ENCODE measurements at regions not wholly inside any gene's neighbourhood (a gene's known extent, or its start where the extent isn't known, plus 50 kb on each side); places are given as distances from the start of the nearest gene placed in this dataset.

DNA sequence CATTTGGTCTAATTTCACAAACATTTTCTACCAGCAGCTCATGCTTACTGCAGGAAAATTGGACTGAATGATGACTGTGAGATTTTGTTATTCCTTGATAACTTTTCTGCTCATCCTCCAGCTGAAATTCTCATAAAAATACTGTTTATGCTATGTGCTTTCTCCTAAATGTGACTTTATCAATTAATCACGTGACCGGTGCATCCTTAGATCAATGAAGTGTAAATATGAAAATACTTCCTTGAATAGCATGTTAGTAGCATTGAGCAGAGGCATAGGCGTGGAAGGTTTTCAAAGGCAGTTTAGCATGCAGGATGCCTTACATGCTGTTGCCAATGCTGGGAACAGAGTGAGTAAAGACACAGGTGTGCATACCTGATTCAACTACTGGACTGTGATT lies 1002.5 kb downstream of the CBLN2 start:
- intact Hi-C loops (cut with DNase I) = no loop called here
- Histone ChIP-seq H3K36me3 (no peaks in the 10 kb centered on the region), H3K4me3 (no peak overlapping the region), H3K9me3 (no peaks in the 10 kb centered on the region), H3K4me1 (no peaks in the 10 kb centered on the region), H3K27me3 (no peaks in the 10 kb centered on the region), H3K27ac (no peak overlapping the region)
- no peak for TF ChIP-seq POLR2A (IDR thresholded peaks at IDR 0.05)
- TF ChIP-seq, protein P1, sequence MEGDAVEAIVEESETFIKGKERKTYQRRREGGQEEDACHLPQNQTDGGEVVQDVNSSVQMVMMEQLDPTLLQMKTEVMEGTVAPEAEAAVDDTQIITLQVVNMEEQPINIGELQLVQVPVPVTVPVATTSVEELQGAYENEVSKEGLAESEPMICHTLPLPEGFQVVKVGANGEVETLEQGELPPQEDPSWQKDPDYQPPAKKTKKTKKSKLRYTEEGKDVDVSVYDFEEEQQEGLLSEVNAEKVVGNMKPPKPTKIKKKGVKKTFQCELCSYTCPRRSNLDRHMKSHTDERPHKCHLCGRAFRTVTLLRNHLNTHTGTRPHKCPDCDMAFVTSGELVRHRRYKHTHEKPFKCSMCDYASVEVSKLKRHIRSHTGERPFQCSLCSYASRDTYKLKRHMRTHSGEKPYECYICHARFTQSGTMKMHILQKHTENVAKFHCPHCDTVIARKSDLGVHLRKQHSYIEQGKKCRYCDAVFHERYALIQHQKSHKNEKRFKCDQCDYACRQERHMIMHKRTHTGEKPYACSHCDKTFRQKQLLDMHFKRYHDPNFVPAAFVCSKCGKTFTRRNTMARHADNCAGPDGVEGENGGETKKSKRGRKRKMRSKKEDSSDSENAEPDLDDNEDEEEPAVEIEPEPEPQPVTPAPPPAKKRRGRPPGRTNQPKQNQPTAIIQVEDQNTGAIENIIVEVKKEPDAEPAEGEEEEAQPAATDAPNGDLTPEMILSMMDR (IDR thresholded peaks at IDR 0.05) = no peak
- ATAC-seq (no peak), DNase-seq (no peak)
- 57% methylated on average over 3 of the region's 3 CpGs for WGBS (ENCODE audit: insufficient coverage, low coverage, low lambda C conversion rate, missing lambda C conversion rate)

DNA sequence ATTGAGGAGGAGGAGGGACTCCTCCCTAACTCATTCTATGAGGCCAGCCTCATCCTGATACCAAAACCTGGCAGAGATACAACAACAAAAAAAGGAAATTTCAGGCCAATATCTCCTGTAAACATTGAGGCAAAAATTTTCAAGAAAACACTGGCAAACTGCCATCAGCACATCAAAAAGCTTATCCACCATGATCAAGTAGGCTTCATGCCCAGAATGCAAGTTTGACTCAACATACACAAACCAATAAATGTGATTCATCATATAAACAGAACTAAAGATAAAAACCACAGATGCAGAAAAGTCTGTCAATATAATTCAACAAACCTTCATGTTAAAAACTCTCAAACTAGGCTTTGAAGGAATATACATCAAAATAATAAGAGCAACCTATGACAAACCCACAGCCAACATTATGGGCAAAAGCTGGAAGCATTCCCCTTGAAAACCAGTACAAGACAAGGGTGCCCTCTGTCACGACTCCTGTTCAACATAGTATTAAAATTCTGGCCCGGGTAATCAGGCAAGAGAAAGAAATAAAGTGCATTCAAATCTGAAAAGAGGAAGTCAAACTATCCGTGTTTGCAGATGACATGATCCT lies 1014.3 kb downstream of the CBLN2 start:
- Histone ChIP-seq H3K27me3 (no peaks in the 10 kb centered on the region), H3K27ac (no peak overlapping the region), H3K4me1 (no peaks in the 10 kb centered on the region), H3K4me3 (no peak overlapping the region), H3K36me3 (no peaks in the 10 kb centered on the region), H3K9me3 (no peaks in the 10 kb centered on the region)
- WGBS (ENCODE audit: insufficient coverage, low coverage, low lambda C conversion rate, missing lambda C conversion rate) = 15% methylated on average over 2 of the region's 3 CpGs
- intact Hi-C loops (cut with DNase I) = no loop called here
- TF ChIP-seq POLR2A (IDR thresholded peaks at IDR 0.05) = no peak
- TF ChIP-seq, protein P1 (IDR thresholded peaks at IDR 0.05) = no peak
- no peak for ATAC-seq
- no peak for DNase-seq

DNA sequence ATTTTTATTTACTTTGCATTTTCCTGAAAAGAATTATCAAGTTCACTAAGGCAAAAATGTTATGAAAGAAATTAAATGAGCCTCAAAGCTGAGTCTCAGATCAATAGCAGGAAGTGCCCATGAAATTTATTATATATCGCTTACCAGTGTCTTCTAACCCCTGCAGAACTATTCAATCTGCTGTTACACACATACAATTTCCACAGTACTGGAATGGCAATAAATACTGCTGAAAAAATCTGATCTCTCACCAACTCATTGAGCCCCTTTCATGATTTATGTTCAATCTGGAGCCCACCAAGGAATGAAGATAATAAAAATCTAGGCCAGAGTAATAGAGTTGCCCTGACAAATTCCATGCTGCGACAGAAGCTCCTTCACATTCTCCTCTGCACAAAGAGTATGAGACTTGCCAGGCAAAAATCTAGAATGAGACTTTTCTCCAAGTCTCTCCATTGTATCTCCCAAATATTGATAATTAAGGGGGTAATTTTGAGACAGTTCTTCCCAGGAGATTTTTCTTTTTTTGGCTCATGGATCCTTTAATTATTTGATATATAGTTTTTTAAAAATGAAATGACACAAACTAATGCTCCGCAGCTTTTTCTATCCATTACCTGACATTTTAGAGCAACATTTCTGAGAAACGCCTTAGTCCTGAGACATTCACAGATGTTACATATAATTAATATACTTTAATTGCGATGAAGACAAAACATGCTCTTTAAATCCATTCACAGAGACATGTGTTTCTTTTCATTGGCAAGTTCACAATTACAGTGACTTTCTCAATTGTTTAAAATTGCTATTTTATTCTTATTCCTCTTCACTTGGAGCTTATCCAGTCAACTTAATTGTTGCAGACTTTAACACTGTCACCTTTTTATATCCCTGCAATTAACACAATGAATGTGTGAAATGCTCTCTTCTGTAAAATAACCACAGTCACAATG lies 1020.4 kb downstream of the CBLN2 start:
- H3K27ac ChIP-seq = no peak overlapping the region
- intact Hi-C loops (cut with DNase I) = no loop called here
- no peak for ATAC-seq
- H3K4me1 ChIP-seq = no peaks in the 10 kb centered on the region
- no peak for TF ChIP-seq POLR2A (IDR thresholded peaks at IDR 0.05)
- TF ChIP-seq, protein P1 (IDR thresholded peaks at IDR 0.05) = no peak
- DNase-seq = no peak
- H3K9me3 ChIP-seq = no peaks in the 10 kb centered on the region
- no peaks in the 10 kb centered on the region for H3K36me3 ChIP-seq
- H3K4me3 ChIP-seq = no peak overlapping the region
- H3K27me3 ChIP-seq = no peaks in the 10 kb centered on the region
- WGBS (ENCODE audit: insufficient coverage, low coverage, low lambda C conversion rate, missing lambda C conversion rate) = 49% methylated on average over 5 of the region's 5 CpGs

DNA sequence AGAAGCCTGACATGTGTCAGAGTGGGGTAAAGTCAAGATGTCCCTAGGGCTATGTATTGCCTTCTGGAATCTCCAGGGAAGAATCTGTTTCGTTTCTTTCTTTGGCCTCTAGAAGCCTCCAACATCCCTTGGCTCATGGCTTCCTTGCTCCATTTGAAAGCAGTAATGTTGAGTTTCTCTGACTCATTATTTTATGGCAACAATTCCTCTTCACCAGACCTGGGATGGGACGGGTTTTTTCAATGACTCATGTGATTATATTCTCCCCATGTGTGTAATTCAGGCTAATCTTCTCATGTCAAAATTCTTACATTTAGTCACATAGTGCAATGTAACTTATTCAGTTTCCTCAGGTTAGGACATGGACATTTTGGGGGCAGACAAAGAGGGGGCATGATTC lies 1038.6 kb downstream of the CBLN2 start:
- H3K4me3 ChIP-seq = no peak overlapping the region
- H3K4me1 ChIP-seq = no peaks in the 10 kb centered on the region
- intact Hi-C loops (cut with DNase I) = no loop called here
- no peaks in the 10 kb centered on the region for H3K27me3 ChIP-seq
- H3K36me3 ChIP-seq = no peaks in the 10 kb centered on the region
- WGBS (ENCODE audit: insufficient coverage, low coverage, low lambda C conversion rate, missing lambda C conversion rate) = 58% methylated on average over 2 of the region's 2 CpGs
- DNase-seq (no peak), ATAC-seq (no peak)
- TF ChIP-seq POLR2A (IDR thresholded peaks at IDR 0.05) = no peak
- TF ChIP-seq, protein P1 (IDR thresholded peaks at IDR 0.05) = no peak
- no peaks in the 10 kb centered on the region for H3K9me3 ChIP-seq
- H3K27ac ChIP-seq = no peak overlapping the region

Data from right lobe of liver (tissue), 6 donors.